OCI-LY7 (cell line): ENCODE measurements at regions not wholly inside any gene's neighbourhood (a gene's known extent, or its start where the extent isn't known, plus 50 kb on each side); places are given as distances from the start of the nearest gene placed in this dataset.

Source experiments
- BruUV-seq: library from RNA; stranded (reverse); fragments of 400-500 nt; replicated peaks from 2 replicates; lab custom pipeline; 2021; lab: Mats Ljungman, UMichigan
- CTCF ChIA-PET: fragments of 300-600 bp; sonication (Branson Sonifier 250); formaldehyde crosslinking; loops from one replicate; lab custom pipeline; 2022; ENCODE audit warnings: antibody characterized with exemption; ENCODE audit not compliant: unreplicated experiment; lab: Charles Lee
- POLR2A ChIA-PET: fragments of 300-600 bp; sonication (Branson Sonifier 250); formaldehyde crosslinking; loops from one replicate; lab custom pipeline; 2022; ENCODE audit warnings: antibody characterized with exemption; lab: Charles Lee
- DNase-seq: peaks from one replicate; pipeline ENCODE4 v3.0.0-alpha.2; 2015; ENCODE audit warnings: low spot score
- H2AFZ ChIP-seq: fragments of 200-600 bp; sonication (generic), shearing (Covaris generic); 2 replicates; pipeline ENCODE4 v1.6.1; 2014; ENCODE audit warnings: mild to moderate bottlenecking, antibody characterized with exemption, low read length, moderate library complexity
- H3K27ac ChIP-seq: fragments of 200-600 bp; sonication (generic); 2 replicates; pipeline ENCODE4 v1.5.1; 2014; ENCODE audit warnings: mixed run types, low read depth, mild to moderate bottlenecking, moderate library complexity, low read length, inconsistent platforms; ENCODE audit not compliant: poor library complexity, severe bottlenecking
- H3K36me3 ChIP-seq: fragments of 200-600 bp; sonication (generic); 2 replicates; pipeline ENCODE4 v1.6.1; 2014; ENCODE audit warnings: mild to moderate bottlenecking, antibody characterized with exemption, low read length, moderate library complexity, mixed read lengths; ENCODE audit not compliant: insufficient read depth
- H3K4me1 ChIP-seq: fragments of 200-600 bp; sonication (generic); 2 replicates; pipeline ENCODE4 v1.5.1; 2014; ENCODE audit warnings: mild to moderate bottlenecking, low read length; ENCODE audit not compliant: insufficient read depth, poor library complexity, severe bottlenecking
- H3K4me2 ChIP-seq: fragments of 200-600 bp; sonication (generic); 2 replicates; pipeline ENCODE4 v1.6.1; 2014; ENCODE audit warnings: mild to moderate bottlenecking, low read length
- H3K4me3 ChIP-seq: fragments of 200-600 bp; sonication (generic); 2 replicates; pipeline ENCODE4 v1.5.1; 2014; ENCODE audit warnings: mild to moderate bottlenecking, low read depth, low read length; ENCODE audit not compliant: poor library complexity, severe bottlenecking
- H3K79me2 ChIP-seq: fragments of 200-600 bp; sonication (generic); 2 replicates; pipeline ENCODE4 v1.6.1; 2016; ENCODE audit warnings: low read depth, mild to moderate bottlenecking, low read length, moderate library complexity, mixed read lengths; ENCODE audit not compliant: insufficient read depth
- H3K9me2 ChIP-seq: fragments of 200-600 bp; sonication (generic); 2 replicates; pipeline ENCODE4 v1.6.1; 2016; ENCODE audit warnings: mild to moderate bottlenecking, low read length, mixed read lengths; ENCODE audit not compliant: insufficient read depth
- H3K9me3 ChIP-seq: fragments of 200-600 bp; sonication (generic); 2 replicates; pipeline ENCODE4 v1.6.1; 2014; ENCODE audit warnings: mild to moderate bottlenecking, mixed run types, low read length, mixed read lengths
- H4K20me1 ChIP-seq: fragments of 200-600 bp; sonication (generic); 2 replicates; pipeline ENCODE4 v1.6.1; 2014; ENCODE audit warnings: mild to moderate bottlenecking, antibody characterized with exemption, low read length, moderate library complexity, mixed read lengths; ENCODE audit not compliant: insufficient read depth
- EZH2phosphoT487 ChIP-seq: fragments of 200-600 bp; sonication (generic); IDR thresholded peaks from 2 replicates; pipeline ENCODE4 v1.6.1; 2018; ENCODE audit warnings: low read depth, borderline replicate concordance, mild to moderate bottlenecking, mixed run types, antibody characterized with exemption, low read length, moderate library complexity, mixed read lengths
- intact Hi-C: fragments of 100-400 bp; cut with micrococcal nuclease; formaldehyde crosslinking; loops from one replicate; pipeline ENCODE4 v1.10.0; 2022; ENCODE audit not compliant: unreplicated experiment
- TF ChIP-seq, protein P1 (sequence below): fragments of 200-600 bp; sonication (generic); conservative IDR thresholded peaks from 2 replicates; pipeline ENCODE4 v1.5.1; 2014; ENCODE audit warnings: mild to moderate bottlenecking, antibody characterized with exemption, low read length, moderate library complexity, mixed read lengths

DNA sequence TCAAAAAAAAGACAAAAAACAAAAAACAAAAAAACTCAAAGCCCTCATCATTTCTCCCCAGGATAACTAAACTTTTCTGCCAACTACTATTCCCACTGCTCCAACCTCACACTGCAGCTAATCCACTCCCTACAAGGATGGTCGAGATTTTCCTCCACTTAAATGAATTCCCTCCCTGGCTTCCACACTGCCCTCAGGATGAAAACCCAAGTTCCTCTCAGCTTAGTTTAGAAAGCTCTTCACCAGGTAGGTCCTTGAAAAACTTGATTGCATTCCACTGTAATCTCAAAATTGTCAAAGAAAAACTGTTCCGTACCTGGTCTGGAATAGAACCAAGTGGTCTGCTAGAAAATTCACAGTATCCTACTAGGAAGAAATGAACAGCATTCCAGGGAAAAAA is 294.3 kb upstream of the KLF14 start:
- BruUV-seq, result no TSS peak
- Histone ChIP-seq H3K4me2 (no peak overlapping the region), H3K4me3 (no peak overlapping the region), H3K9me2 (no peaks in the 10 kb centered on the region), H3K27ac (no peak overlapping the region), H4K20me1 (no peaks in the 10 kb centered on the region), H3K4me1 (peaks cover 15% of the 10 kb centered on the region), H3K9me3 (no peaks in the 10 kb centered on the region), H3K36me3 (peaks cover 24% of the 10 kb centered on the region), H3K79me2 (peaks cover 29% of the 10 kb centered on the region; the same call in 1 of the 2 replicates), H2AFZ (no peak overlapping the region)
- no peak for DNase-seq
- TF ChIP-seq EZH2phosphoT487, result no peak
- TF ChIP-seq, protein P1, sequence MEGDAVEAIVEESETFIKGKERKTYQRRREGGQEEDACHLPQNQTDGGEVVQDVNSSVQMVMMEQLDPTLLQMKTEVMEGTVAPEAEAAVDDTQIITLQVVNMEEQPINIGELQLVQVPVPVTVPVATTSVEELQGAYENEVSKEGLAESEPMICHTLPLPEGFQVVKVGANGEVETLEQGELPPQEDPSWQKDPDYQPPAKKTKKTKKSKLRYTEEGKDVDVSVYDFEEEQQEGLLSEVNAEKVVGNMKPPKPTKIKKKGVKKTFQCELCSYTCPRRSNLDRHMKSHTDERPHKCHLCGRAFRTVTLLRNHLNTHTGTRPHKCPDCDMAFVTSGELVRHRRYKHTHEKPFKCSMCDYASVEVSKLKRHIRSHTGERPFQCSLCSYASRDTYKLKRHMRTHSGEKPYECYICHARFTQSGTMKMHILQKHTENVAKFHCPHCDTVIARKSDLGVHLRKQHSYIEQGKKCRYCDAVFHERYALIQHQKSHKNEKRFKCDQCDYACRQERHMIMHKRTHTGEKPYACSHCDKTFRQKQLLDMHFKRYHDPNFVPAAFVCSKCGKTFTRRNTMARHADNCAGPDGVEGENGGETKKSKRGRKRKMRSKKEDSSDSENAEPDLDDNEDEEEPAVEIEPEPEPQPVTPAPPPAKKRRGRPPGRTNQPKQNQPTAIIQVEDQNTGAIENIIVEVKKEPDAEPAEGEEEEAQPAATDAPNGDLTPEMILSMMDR, result no peak
- CTCF ChIA-PET, result no interaction called here
- intact Hi-C loops, result no loop called here
- POLR2A ChIA-PET, result interaction anchor here (0.6 to 0.8 kb wide), 2 partner anchors 9 to 26 kb away, joined by 3 to 4 read pairs; no protein-coding TSS in a partner anchor

DNA sequence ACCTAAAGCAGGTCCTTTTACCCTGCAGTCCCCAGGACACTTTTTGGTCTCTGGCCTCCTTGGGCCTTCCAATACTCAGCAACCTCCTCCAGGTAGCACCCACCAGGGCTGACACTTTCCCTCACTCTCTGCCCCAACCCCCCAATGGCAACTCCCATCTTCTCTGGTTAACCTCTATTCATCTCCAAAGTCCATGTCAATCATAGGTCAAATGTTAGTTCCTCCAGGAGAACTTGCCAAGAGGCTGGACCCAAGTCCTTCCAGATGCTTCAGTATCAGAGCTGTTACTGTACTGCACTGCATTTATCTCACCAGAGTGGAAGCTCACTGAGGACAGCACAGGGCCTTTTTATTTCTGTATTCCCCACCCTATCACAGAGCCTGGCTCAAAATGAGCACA is 295.0 kb upstream of the KLF14 start:
- H3K36me3 ChIP-seq, result peaks cover 17% of the 10 kb centered on the region
- no peaks in the 10 kb centered on the region for H4K20me1 ChIP-seq
- H3K79me2 ChIP-seq, result peaks cover 31% of the 10 kb centered on the region; the same call in 1 of the 2 replicates
- ChIA-PET POLR2A (interaction anchor here (0.6 kb wide), 1 partner anchor 8 kb away, joined by 3 read pairs; no protein-coding TSS in a partner anchor), CTCF (no interaction called here)
- TF ChIP-seq, protein P1, result no peak
- no peak for TF ChIP-seq EZH2phosphoT487
- DNase-seq, result no peak
- no peaks in the 10 kb centered on the region for H3K9me3 ChIP-seq
- H3K4me1 ChIP-seq, result peaks cover 15% of the 10 kb centered on the region
- no peaks in the 10 kb centered on the region for H3K9me2 ChIP-seq
- H3K4me2 ChIP-seq, result no peak overlapping the region
- H3K27ac ChIP-seq, result no peak overlapping the region
- H2AFZ ChIP-seq, result no peak overlapping the region
- BruUV-seq, result no TSS peak
- intact Hi-C loops, result no loop called here
- no peak overlapping the region for H3K4me3 ChIP-seq

DNA sequence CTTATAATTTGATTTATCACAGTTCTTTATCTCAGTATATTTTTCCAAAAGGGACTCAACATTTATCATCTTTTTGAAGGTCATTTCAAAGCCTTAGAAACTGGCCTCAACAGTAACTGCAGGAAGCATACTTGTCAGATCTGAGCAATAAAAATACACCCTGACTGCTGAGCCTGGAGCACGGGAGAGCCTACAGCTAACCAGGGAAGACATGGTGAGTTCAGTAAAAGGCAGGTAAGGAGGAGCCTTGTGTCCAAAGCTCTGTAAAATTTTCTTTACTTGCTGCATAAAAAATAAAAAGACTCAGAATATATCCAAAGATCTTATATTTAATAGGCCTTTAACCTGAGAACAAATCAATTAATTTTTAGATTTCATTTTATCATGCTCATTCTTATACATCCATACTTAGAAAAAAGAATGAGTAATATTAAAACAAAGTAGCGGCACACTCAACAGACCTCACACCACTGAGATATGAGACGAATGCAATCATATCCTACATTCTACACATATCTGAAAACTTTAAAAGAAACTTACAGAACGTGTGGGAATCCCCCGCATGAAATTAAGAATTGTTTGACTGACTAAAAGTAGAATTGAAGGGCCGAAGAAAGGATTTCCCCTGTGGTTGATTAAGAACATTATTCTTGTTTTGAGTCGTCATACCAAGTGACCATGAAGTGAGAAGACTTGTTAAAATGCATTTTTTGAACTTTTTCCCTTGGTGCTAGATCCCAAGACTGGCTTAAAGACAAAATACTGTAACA is 296.4 kb upstream of the MKLN1 start:
- no peak overlapping the region for H2AFZ ChIP-seq
- H3K27ac ChIP-seq, result no peak overlapping the region
- POLR2A ChIA-PET, result interaction anchor here (1.0 kb wide), 1 partner anchor 138 kb away, joined by 4 read pairs; no protein-coding TSS in a partner anchor
- H3K9me2 ChIP-seq, result no peaks in the 10 kb centered on the region
- peaks cover 15% of the 10 kb centered on the region for H3K4me1 ChIP-seq
- peaks cover 9% of the 10 kb centered on the region for H3K36me3 ChIP-seq
- peaks cover 26% of the 10 kb centered on the region; the same call in 1 of the 2 replicates for H3K79me2 ChIP-seq
- intact Hi-C loops, result no loop called here
- no peak for TF ChIP-seq EZH2phosphoT487
- TF ChIP-seq, protein P1, result no peak
- no peak for DNase-seq
- CTCF ChIA-PET, result no interaction called here
- no TSS peak for BruUV-seq
- H3K4me2 ChIP-seq, result no peak overlapping the region
- H3K4me3 ChIP-seq, result no peak overlapping the region
- no peaks in the 10 kb centered on the region for H3K9me3 ChIP-seq
- H4K20me1 ChIP-seq, result no peaks in the 10 kb centered on the region
